GM13976 (cell line): ENCODE measurements at regions not wholly inside any gene's neighbourhood (a gene's known extent, or its start where the extent isn't known, plus 50 kb on each side); places are given as distances from the start of the nearest gene placed in this dataset.

Experiments used
- DNase-seq: peaks from one replicate; pipeline ENCODE4 v3.0.0; 2012; ENCODE audit warnings: low spot score
- CTCF ChIP-seq: IDR thresholded peaks from 2 replicates; pipeline ENCODE4 v1.5.1; 2012; ENCODE audit warnings: borderline replicate concordance, mild to moderate bottlenecking; ENCODE audit not compliant: insufficient read depth; ENCODE audit errors: extremely low read depth, missing control alignments, control extremely low read depth
- in situ Hi-C: fragments of 300-500 bp; cut with MboI; formaldehyde crosslinking; loops from one replicate; pipeline ENCODE4 v1.12.0; 2022; ENCODE audit warnings: low sequenced_read_pairs, mixed read lengths, inconsistent platforms; ENCODE audit not compliant: unreplicated experiment

- no peak for TF ChIP-seq CTCF
- DNase-seq = no peak
- in situ Hi-C loops = no loop called here
Observed at GRCh38 chr5:4447657-4448056, 692.5 kb upstream of the ADAMTS16 start.

GRCh38 chr5:4453655-4454054 lies 686.5 kb upstream of the ADAMTS16 start:
- in situ Hi-C loops = no loop called here
- no peak for DNase-seq
- TF ChIP-seq CTCF = no peak

- no peak for TF ChIP-seq CTCF
- no peak for DNase-seq
- in situ Hi-C loops = no loop called here
Observed at GRCh38 chr5:4479426-4479825, 660.7 kb upstream of the ADAMTS16 start.

GRCh38 chr5:4480528-4481349 lies 659.4 kb upstream of the ADAMTS16 start:
- in situ Hi-C loops = no loop called here
- no peak for DNase-seq
- TF ChIP-seq CTCF = no peak

- in situ Hi-C loops = no loop called here
- no peak for DNase-seq
- TF ChIP-seq CTCF = no peak
Observed at GRCh38 chr5:4487581-4487980, 652.5 kb upstream of the ADAMTS16 start.

GRCh38 chr5:4511996-4512656 lies 628.0 kb upstream of the ADAMTS16 start:
- no peak for DNase-seq
- TF ChIP-seq CTCF = no peak
- in situ Hi-C loops = no loop called here
